ENCODE measurements at regions not wholly inside any gene's neighbourhood (a gene's known extent, or its start where the extent isn't known, plus 50 kb on each side); places are given as distances from the start of the nearest gene placed in this dataset.

DNA sequence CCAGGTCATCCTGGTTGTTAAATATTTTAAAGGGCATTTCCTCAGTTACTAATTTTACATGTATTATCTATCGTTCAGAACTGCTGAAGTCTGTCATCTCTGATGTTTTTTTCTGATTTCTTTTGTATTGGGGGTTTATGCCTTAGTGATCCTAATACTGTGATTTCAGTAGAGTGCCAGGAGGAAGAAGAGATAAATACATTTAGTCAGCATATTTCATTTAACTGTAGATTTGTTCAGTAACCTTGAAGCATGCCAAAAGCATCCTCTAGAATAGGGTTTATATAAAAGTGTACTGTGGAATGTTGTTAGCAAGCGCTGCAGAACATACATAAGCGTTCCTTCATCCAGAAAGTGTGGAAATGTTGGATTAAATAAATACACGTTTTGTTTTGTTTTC, 342.3 kb upstream of the DPPA4 start:
- no peaks in the 10 kb centered on the region for H3K27me3 Mint-ChIP-seq (ENCODE audit: low read depth, poor library complexity)
- H3K9me3 Mint-ChIP-seq: no peaks in the 10 kb centered on the region
- no peak overlapping the region for H3K27ac Mint-ChIP-seq
- no peaks in the 10 kb centered on the region for H3K36me3 Mint-ChIP-seq (ENCODE audit: low read depth)
- H3K4me3 Mint-ChIP-seq: no peak overlapping the region
- no peaks in the 10 kb centered on the region for H3K4me1 Mint-ChIP-seq
- TF ChIP-seq, protein P1, sequence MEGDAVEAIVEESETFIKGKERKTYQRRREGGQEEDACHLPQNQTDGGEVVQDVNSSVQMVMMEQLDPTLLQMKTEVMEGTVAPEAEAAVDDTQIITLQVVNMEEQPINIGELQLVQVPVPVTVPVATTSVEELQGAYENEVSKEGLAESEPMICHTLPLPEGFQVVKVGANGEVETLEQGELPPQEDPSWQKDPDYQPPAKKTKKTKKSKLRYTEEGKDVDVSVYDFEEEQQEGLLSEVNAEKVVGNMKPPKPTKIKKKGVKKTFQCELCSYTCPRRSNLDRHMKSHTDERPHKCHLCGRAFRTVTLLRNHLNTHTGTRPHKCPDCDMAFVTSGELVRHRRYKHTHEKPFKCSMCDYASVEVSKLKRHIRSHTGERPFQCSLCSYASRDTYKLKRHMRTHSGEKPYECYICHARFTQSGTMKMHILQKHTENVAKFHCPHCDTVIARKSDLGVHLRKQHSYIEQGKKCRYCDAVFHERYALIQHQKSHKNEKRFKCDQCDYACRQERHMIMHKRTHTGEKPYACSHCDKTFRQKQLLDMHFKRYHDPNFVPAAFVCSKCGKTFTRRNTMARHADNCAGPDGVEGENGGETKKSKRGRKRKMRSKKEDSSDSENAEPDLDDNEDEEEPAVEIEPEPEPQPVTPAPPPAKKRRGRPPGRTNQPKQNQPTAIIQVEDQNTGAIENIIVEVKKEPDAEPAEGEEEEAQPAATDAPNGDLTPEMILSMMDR (IDR thresholded peaks at IDR 0.05): no peak
- no peak for DNase-seq

DNA sequence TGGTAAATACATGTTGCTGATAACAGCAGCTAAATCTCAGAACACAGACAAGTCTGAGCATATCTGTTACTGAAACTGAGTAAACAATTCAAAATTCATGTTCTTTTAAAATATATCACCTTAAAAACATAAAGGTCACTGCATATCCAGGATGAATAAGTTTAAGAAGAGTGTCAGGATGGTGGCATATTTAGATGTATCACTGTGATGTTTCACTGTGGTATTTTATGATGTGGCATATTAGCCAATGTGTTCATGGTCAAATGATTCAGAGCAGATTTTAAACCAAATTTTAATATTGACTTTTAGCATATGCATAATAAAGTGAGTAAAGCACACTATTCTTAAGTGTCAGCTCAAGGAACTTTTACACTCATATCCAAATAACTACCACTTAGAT, 346.4 kb upstream of the DPPA4 start:
- TF ChIP-seq, protein P1 (IDR thresholded peaks at IDR 0.05): no peak
- no peak for DNase-seq
- H3K4me3 Mint-ChIP-seq: no peak overlapping the region

DNA sequence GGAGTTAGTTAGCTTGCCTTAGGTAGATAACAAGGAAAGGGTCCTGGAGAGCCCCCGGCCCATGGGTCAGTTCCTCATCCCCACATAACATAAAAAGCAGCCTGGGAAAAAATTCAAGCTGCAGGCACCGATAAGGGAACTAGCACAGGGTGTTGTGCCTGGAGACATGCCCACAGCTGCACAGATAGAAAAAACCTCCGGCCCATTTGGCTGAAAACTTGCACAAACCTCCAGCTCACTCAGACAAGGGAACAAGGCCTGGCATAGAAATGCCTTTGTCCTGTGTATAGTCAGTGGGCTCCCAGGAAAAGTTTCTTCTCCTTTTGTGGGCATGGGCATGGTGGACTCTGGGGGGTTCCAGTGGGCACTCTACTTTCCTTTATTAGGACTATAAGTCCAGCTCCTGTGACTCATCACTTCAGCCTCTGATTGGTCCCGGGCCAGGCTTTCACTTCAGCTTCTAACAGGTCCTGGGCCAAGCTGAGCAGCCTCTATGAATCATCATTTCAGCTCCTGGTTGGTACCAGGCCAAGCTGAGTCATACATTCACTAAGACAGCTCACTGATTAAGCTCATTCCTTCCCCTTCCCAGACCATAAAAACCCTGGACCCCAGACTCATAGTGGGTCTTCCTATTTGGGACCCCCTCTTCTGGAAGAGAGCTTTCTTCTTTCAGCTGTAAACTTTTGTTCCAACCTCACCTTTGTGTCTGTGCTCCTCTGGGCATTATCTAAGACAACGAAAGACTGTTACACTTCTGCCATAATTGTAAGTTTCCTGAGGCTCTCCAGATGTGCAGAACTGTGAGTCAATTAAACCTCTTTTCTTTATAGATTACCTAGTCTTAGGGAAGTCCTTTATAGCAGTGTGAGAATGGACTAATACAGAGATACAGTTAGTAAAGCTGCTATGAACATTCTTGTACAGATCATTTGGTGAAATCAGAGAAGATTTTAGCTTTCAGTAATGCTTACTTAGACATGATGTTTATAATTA, 348.0 kb upstream of the DPPA4 start:
- H3K27me3 Mint-ChIP-seq (ENCODE audit: low read depth, poor library complexity): no peaks in the 10 kb centered on the region
- no peak for DNase-seq
- no peak overlapping the region for H3K27ac Mint-ChIP-seq

More for the DNA sequence above, 346.4 kb upstream of the DPPA4 start:
- Mint-ChIP-seq H3K9me3 (no peaks in the 10 kb centered on the region), H3K36me3 (ENCODE audit: low read depth) (no peaks in the 10 kb centered on the region), H3K4me1 (no peaks in the 10 kb centered on the region), H3K27ac (no peak overlapping the region), H3K27me3 (ENCODE audit: low read depth, poor library complexity) (no peaks in the 10 kb centered on the region)

DNA sequence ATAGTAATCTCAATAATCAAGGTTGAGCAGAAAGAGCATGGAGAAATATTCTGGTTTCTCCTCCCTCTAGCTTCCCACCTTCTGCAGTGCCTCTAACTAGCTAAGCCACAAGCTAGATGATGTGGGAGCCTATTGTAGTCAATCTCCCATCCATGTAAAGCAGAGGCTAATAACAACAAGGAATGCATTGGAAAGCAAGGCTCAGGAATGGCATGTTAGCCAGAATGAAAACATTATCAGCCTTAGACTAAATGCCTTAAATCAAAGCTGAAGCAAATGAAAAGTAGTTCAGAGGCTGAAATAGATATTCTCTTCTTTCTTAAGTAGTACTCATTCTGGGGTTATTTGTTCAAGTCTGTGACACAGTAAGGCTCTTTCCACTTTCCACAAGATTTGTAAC, 350.3 kb upstream of the DPPA4 start:
- no peak for DNase-seq
- Mint-ChIP-seq H3K9me3 (peaks cover 29% of the 10 kb centered on the region), H3K36me3 (ENCODE audit: low read depth) (no peaks in the 10 kb centered on the region), H3K4me3 (no peak overlapping the region), H3K4me1 (no peaks in the 10 kb centered on the region), H3K27me3 (ENCODE audit: low read depth, poor library complexity) (no peaks in the 10 kb centered on the region), H3K27ac (no peak overlapping the region)
- TF ChIP-seq, protein P1 (IDR thresholded peaks at IDR 0.05): no peak

More for the DNA sequence above, 348.0 kb upstream of the DPPA4 start:
- TF ChIP-seq, protein P1 (IDR thresholded peaks at IDR 0.05): no peak
- peaks cover 8% of the 10 kb centered on the region for H3K9me3 Mint-ChIP-seq
- no peaks in the 10 kb centered on the region for H3K4me1 Mint-ChIP-seq
- H3K36me3 Mint-ChIP-seq (ENCODE audit: low read depth): no peaks in the 10 kb centered on the region
- H3K4me3 Mint-ChIP-seq: no peak overlapping the region

DNA sequence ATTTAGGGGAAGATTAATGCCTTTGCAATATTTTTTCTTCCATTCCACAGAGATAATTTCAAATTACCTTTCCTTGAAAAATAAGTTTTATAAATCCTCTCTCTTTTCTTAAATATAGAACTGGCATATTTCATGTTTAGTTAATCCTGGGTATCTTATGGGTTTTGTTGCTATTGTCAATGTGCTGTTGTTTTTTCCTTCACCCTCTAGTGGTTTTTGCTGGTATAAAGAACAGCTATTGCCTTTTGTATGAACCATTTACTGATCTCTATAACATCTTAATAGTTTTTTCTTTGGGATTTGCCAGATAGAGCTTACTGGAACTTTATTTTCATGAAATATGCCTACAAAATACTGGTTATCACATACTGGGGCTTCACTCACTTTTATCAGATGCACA, 359.6 kb upstream of the DPPA4 start:
- Mint-ChIP-seq H3K27ac (no peak overlapping the region), H3K4me3 (no peak overlapping the region), H3K9me3 (peaks cover 19% of the 10 kb centered on the region), H3K4me1 (no peaks in the 10 kb centered on the region), H3K27me3 (ENCODE audit: low read depth, poor library complexity) (no peaks in the 10 kb centered on the region), H3K36me3 (ENCODE audit: low read depth) (no peaks in the 10 kb centered on the region)
- DNase-seq: no peak
- TF ChIP-seq, protein P1 (IDR thresholded peaks at IDR 0.05): no peak

DNA sequence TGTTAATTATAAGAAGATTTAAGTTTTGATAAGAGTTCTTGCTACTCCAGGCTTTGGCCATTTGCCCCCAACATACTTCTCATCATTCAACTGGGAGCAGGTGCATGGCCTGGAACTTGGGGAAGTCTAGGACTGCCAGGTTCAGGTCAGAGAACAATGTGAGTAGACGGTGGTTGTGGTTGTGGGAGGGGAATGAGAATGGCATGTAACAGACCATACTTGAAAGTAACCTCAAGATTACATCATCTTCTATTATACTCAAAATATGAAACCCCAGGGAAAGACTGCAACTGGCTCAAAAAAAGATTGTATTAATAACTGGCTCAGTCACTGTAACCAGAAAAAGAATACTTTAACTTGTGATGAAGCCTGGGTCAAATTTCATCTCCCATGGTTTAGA, 364.9 kb upstream of the DPPA4 start:
- H3K4me3 Mint-ChIP-seq: no peak overlapping the region
- DNase-seq: no peak
- no peaks in the 10 kb centered on the region for H3K36me3 Mint-ChIP-seq (ENCODE audit: low read depth)
- no peaks in the 10 kb centered on the region for H3K9me3 Mint-ChIP-seq
- no peak overlapping the region for H3K27ac Mint-ChIP-seq
- H3K4me1 Mint-ChIP-seq: no peaks in the 10 kb centered on the region
- no peaks in the 10 kb centered on the region for H3K27me3 Mint-ChIP-seq (ENCODE audit: low read depth, poor library complexity)
- TF ChIP-seq, protein P1 (IDR thresholded peaks at IDR 0.05): no peak
